NCI-H82 treated with DMSO at 0.1 percent for 48 hours (cell line): ENCODE measurements at regions not wholly inside any gene's neighbourhood (a gene's known extent, or its start where the extent isn't known, plus 50 kb on each side); places are given as distances from the start of the nearest gene placed in this dataset.

Experiments
- DNase-seq: peaks from one replicate; lab custom pipeline; 2025; ENCODE audit not compliant: unreplicated experiment; lab: John Stamatoyannopoulos, UW

DNA sequence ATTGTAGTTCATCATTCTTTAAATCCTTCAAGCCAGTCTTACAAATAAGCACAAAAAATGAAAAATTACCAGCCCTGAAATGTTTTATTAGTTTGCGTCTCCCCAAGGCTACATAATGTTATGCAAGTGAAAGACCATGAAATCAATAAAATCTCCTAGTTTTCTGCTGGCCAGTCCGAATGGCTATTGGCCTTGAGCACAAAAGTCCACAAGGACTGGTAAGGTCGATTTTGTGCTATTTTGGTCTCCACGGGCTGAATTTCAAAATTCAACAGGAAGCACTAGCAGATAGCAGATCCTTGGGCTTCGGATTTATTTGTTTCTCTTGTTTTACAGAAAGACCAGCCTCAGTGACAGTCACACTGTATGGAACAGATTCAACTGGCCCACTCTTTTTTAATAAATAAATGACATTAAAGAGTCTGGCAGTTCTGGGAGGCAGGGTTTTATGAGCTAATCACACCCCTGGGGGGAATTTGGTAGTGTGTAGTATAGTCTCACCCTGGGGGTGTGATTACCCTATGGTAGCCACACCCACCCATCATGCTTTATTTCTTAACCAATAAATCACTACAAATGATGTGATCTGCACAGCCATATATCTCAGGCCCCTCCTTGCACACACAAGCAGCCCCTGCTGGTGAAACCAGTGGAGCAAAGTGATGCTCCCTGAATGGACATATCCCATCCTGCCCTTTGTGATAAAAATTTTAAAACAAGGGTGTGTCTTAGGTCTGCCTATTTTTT lies 51.1 kb upstream of the TMEM33 start:
- DNase-seq: peak; percentile 88

GRCh38 chr4:41882625-41883347 lies 52.4 kb upstream of the TMEM33 start:
- peak; percentile 65 for DNase-seq

DNA sequence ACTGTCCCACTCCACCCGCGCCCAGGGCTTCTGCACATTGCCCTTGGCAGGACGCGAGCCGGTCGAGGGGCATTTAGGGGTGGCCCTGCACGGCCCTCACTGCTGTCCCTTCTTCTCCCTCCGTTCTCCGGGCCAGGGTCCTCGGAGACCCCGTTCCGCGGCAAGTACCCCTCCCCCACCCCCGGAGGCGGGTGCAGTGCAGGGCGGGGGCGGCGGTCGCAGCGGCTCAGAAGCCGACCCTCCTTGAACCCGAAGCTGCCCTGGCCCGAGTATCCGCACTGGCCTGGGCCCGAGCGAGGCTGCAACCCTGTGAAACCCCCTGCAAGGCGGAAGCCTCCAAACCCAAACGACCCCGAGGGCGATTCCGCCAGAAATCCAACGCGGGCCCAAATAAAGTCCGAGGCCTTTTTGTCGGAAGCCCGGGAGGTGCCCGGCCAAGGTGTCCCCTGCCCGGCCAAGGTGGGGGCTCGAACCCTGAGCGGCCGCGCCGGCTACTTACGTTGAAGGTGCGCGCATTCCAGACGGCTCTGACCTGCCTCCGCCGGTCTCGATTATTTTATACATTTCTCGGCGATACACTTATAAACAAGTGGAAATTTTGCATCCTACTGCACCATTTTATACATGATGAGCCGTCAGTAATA lies 53.1 kb upstream of the TMEM33 start:
- DNase-seq: no peak

DNA sequence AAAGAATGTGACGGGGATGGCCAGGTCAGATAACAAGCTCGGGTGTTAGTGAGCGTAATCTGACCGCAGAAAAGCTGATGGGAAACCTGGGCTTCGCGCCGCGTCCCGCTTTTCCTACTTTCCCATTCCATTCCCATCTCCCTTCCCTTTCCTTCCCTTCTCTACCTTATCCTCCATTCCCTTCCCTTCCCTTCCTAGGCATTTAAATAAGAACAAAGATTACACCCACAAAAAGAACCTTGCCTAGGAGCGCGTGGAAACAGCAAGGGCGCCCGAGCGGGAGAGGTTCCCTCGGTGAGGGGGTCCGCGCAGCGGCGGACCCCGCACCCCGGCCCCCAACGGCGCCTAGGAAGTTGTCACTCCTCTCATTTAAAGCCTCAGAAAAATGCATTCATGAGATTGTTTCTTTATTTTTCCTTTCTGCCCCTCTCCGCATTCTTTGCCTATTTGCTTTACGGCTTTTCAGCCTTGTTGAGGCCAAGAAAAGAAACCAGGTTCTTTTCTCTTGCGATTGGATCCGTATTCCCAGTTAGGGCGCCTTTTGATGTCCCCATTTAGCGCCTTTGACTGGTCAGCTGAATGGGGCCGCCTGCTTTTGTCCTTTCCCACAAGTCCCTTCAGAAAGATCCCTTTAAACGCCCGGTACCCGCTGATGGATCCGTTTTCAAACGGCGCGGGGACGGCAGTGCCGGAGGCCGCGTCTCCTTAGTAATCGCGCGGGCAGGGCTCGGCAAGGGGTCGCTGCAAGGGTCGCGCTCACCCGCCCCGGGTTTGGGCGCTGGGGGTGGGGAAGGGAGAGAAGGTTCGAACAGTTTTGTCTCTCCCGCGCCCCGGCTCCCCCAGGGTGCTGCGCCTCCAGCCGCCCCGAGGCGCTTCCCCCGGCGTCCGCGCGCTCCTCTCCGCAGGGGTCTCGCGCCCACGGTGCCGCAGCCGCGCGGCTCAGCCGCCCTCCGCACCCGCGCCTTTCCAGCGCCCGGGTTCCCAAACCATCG lies 54.1 kb upstream of the TMEM33 start:
- no peak for DNase-seq

DNA sequence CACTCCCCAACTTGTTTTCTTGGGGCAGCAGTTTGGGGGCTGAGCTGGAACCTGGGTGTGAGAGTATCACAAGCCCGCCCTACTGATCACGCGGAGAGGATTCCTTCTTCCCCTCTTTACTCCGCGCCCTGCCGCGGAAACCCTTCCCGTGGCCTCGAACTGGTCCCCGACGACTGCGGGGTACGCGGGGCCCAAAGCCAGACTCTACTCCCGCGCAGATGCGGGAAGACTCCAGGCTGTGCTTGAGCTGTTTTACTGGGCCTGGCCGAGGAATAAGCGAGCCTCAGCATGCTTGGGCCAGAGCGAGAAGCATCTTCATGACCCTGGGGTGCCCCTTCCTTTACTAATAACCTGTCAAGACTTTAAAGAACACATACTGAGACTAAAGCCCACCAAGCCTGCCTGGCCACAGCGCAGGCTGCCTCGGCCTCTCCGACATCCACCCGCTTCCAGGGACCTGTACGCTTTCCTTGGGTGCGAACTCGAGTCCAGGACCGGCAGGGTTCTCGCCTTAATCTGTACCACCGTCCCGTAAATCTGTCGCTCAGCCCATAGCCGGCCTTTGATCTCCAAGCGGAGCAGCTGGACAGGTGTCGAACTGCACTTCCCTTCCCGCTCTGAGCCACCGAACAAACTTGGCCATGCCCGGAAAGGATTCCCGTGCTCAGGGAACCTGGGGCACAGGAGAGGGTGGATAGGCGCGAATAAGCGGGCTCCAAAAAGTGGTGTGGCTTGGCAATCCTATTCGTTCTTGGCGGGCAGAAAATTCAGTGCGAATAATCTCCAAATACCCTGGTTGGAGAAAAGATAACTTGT lies 55.0 kb upstream of the TMEM33 start:
- no peak for DNase-seq

GRCh38 chr4:41879552-41879951 lies 55.7 kb upstream of the TMEM33 start:
- no peak for DNase-seq

DNA sequence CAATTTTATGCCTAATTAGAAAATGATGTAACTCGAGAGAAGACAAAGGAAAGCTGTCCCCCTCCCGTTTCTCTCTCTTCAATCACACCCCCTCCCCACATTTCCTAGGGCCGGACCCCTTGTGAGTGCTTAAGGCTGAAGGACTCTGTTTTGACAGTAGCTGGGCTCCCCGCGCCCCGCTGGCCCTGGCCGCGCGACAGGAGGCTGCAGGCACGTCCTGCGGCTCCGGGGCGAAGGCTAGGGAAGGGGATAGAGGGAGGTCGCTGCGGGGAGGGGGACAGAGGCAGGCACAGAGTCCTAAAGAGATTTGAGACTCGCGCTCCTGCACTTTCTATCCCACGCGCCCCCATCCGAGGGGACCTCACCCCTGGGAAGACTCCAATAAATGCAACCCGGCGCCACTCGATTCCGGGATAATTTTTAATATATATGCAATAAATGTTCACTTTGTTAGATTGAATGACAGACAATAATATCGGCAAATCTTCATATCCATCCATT lies 56.2 kb upstream of the TMEM33 start:
- DNase-seq: no peak

DNA sequence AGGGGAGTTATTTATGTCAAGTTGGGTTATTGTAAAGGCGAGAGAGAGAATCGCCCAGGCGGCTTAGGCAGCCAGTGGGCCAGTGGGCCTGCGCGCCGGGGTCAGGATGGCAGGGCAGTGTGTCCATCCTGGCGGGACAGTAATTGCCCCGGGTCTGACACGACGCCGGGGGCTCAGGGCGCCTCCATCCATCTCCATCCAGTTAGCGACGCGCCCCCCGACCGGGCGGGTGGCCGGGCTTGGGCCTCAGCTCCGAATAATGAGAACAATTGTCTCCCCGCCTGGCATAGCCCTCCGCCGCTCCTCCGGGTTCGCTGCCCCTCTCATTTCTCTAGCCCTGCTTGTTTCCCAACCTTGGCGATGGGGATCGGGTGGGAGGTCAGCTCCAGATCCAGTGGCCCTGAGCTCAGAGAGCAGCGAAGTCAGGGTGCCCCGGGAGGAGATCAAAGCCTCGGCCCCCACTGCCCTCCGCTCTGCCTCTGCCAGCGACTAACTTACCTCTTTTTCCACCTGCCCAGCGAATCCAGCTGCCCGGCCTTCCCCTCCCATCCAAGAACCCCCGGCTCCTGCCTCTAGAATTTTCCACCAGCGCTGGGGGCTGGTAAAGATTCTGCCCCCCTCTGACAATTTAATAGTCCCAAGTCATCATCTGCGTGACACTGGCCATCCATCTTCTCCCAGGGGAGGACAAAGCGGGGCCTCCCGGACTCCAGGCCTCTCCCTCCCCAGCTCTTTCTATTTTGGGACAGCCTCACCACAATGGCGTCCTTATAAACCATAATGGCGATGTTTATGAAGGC lies 56.9 kb upstream of the TMEM33 start:
- no peak for DNase-seq

- DNase-seq: no peak
Measured at GRCh38 chr4:41877020-41877796, 58.0 kb upstream of the TMEM33 start.

GRCh38 chr4:41874873-41875272 lies 60.4 kb upstream of the TMEM33 start:
- no peak for DNase-seq

- DNase-seq: no peak
Measured at GRCh38 chr4:41874398-41874797, 60.8 kb upstream of the TMEM33 start.

DNA sequence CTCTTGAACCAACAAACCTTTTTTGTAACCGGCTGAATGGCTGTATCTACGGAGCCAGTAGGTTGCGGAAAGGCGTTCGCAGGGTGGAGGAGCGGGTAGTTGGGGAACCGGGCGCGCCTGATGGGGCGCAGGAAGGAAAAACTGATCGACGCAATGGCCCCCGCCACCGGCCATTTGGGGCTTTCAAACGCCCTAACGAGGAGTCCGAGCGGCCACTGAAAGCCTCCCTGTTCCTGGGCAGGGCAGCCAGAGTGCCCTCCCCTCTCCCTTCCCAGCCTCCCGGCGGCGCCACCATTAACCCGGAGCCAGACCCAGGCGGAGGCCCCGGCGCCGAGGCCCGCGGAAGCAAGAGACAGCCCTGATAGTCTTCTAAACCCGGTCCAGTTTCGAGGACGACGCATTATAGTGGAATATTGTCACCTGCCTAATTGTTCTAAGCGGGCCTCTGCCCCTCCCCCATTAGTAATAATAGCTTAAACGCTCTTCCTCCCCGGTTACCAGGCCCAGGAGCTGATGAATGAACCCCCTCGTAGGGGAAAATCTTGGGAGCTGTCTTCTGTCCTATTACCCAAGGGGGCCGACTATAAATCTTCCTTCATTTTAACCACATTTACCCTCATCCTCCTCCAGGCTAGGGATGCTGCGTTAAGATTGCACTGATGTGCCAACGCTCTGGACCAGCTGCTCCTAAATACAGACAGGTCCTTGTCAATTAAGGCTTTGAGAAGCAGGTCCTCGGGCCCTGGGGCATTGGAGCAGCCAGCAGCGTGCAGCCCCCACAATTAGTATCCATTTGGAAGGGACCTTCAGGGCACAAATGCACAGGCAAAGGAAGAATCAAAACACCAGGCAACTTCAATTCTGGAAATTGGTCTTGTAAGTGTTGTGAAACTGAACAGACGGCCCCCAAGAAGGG lies 61.6 kb upstream of the TMEM33 start:
- DNase-seq: no peak

GRCh38 chr4:41870035-41870434 lies 65.2 kb upstream of the TMEM33 start:
- no peak for DNase-seq

- no peak for DNase-seq
Measured at GRCh38 chr4:41866799-41867677, 68.2 kb upstream of the TMEM33 start.

GRCh38 chr4:41865981-41866798 lies 69.0 kb upstream of the TMEM33 start:
- no peak for DNase-seq
